Aorta (tissue), 5 donors: ENCODE measurements at regions not wholly inside any gene's neighbourhood (a gene's known extent, or its start where the extent isn't known, plus 50 kb on each side); places are given as distances from the start of the nearest gene placed in this dataset.

Experiments used
- ATAC-seq: fragments of 200-7000 bp; cut with Tn5 transposase; one replicate; pipeline ENCODE4 v1.9.1; 2022; ENCODE audit warnings: moderate library complexity; ENCODE audit not compliant: low FRiP score
- DNase-seq, 2 donors: peaks; one replicate each; pipeline ENCODE4 v3.0.0-alpha.2; 2020
- H3K27ac ChIP-seq, 2 donors: one replicate each; pipeline ENCODE4 v1.5.1; 2013; ENCODE audit warnings: low read length in 2 of 2, mild to moderate bottlenecking in 2 of 2, moderate library complexity in 2 of 2, control low read depth in 1 of 2, inconsistent platforms in 1 of 2, low read depth in 1 of 2
- H3K27me3 ChIP-seq, 2 donors: one replicate each; pipeline ENCODE4 v1.6.1; 2013; ENCODE audit warnings: control low read depth in 1 of 2, low read length in 1 of 2, mild to moderate bottlenecking in 1 of 2, moderate library complexity in 1 of 2; ENCODE audit not compliant: insufficient read depth in 2 of 2, control insufficient read depth in 1 of 2
- H3K36me3 ChIP-seq, 2 donors: one replicate each; pipeline ENCODE4 v1.6.1; 2013; ENCODE audit warnings: control low read depth in 1 of 2, low read length in 1 of 2, mild to moderate bottlenecking in 1 of 2; ENCODE audit not compliant: insufficient read depth in 2 of 2, control insufficient read depth in 1 of 2
- H3K4me1 ChIP-seq, 2 donors: one replicate each; pipeline ENCODE4 v1.6.1; 2013; ENCODE audit warnings: low read length in 2 of 2, control low read depth in 1 of 2, mild to moderate bottlenecking in 1 of 2, moderate library complexity in 1 of 2; ENCODE audit not compliant: insufficient read depth in 2 of 2, control insufficient read depth in 1 of 2
- H3K4me3 ChIP-seq, 2 donors: one replicate each; pipeline ENCODE4 v1.5.1; 2013; ENCODE audit warnings: low read length in 2 of 2, control low read depth in 1 of 2, mild to moderate bottlenecking in 1 of 2
- H3K9me3 ChIP-seq: one replicate; pipeline ENCODE4 v1.6.1; 2013; ENCODE audit warnings: mild to moderate bottlenecking, low read length; ENCODE audit not compliant: control insufficient read depth
- WGBS, 2 donors: extraction: QIAGEN DNeasy Blood & Tissue Kit; methylation state at CpG; one replicate each; pipeline ENCODE4 v1.1.7; 2013; 5-methylcytosine and 5-hydroxymethylcytosine counted together
- intact Hi-C, 2 donors: fragments of 100-400 bp; cut with DNase I; formaldehyde crosslinking; loops; one replicate each; pipeline versions ENCODE4 v1.14.2 to v1.15.0; 2022
- donor health status: healthy with polysubstance abuse.
- donor health status: Bipolar disorder and iron deficiency.
- donor health status: DM: no; HTN: no; CAD: no.
- donor health status: DM: no; HTN: no; CAD: no.
- donor health status: DM: yes; HTN: yes; CAD: no.

GRCh38 chr19:32020538-32020937 is 324.9 kb upstream of the ZNF507 start:
- Histone ChIP-seq H3K27me3 (no peaks in the 10 kb centered on the region), H3K9me3 (no peaks in the 10 kb centered on the region), H3K36me3 (no peaks in the 10 kb centered on the region), H3K4me1 (no peaks in the 10 kb centered on the region), H3K4me3 (no peak overlapping the region), H3K27ac (no peak overlapping the region)
- DNase-seq (no peak), ATAC-seq (no peak)
- intact Hi-C loops, result no loop called here
- WGBS, 2 donors, result 65 to 80% methylated on average over 2 of the region's 2 CpGs

GRCh38 chr19:32022044-32022640 is 323.3 kb upstream of the ZNF507 start:
- intact Hi-C loops, result no loop called here
- Histone ChIP-seq H3K27me3 (no peaks in the 10 kb centered on the region), H3K27ac (no peak overlapping the region), H3K9me3 (no peaks in the 10 kb centered on the region), H3K4me3 (no peak overlapping the region), H3K4me1 (no peaks in the 10 kb centered on the region), H3K36me3 (no peaks in the 10 kb centered on the region)
- DNase-seq (no peak), ATAC-seq (no peak)
- 61 to 62% methylated on average over 9 of the region's 9 CpGs for WGBS, 2 donors

GRCh38 chr19:32022731-32023563 is 322.5 kb upstream of the ZNF507 start:
- Histone ChIP-seq H3K4me1 (no peaks in the 10 kb centered on the region), H3K4me3 (no peak overlapping the region), H3K27me3 (no peaks in the 10 kb centered on the region), H3K27ac (no peak overlapping the region), H3K9me3 (no peaks in the 10 kb centered on the region), H3K36me3 (no peaks in the 10 kb centered on the region)
- DNase-seq (no peak), ATAC-seq (no peak)
- 39 to 45% methylated on average over 29 of the region's 29 CpGs for WGBS, 2 donors
- intact Hi-C loops, result no loop called here

GRCh38 chr19:32023564-32023832 is 321.9 kb upstream of the ZNF507 start:
- no peak overlapping the region for H3K4me3 ChIP-seq
- no peak overlapping the region for H3K27ac ChIP-seq

GRCh38 chr19:32029235-32029634 is 316.2 kb upstream of the ZNF507 start:
- ATAC-seq (no peak), DNase-seq (no peak)
- no peaks in the 10 kb centered on the region for H3K9me3 ChIP-seq
- WGBS, 2 donors, result 84 to 87% methylated on average over 6 of the region's 6 CpGs
- no peaks in the 10 kb centered on the region for H3K27me3 ChIP-seq
- no peak overlapping the region for H3K4me3 ChIP-seq
- intact Hi-C loops, result no loop called here
- H3K4me1 ChIP-seq, result no peaks in the 10 kb centered on the region
- no peaks in the 10 kb centered on the region for H3K36me3 ChIP-seq
- H3K27ac ChIP-seq, result no peak overlapping the region

More at GRCh38 chr19:32023564-32023832, 321.9 kb upstream of the ZNF507 start:
- no peaks in the 10 kb centered on the region for H3K9me3 ChIP-seq
- 54 to 63% methylated on average over 6 of the region's 6 CpGs for WGBS, 2 donors
- no peak for DNase-seq
- no peaks in the 10 kb centered on the region for H3K36me3 ChIP-seq
- ATAC-seq, result no peak
- no peaks in the 10 kb centered on the region for H3K27me3 ChIP-seq
- H3K4me1 ChIP-seq, result no peaks in the 10 kb centered on the region
- intact Hi-C loops, result no loop called here

- no peaks in the 10 kb centered on the region for H3K36me3 ChIP-seq
- intact Hi-C loops, result no loop called here
- H3K4me1 ChIP-seq, result no peaks in the 10 kb centered on the region
- H3K9me3 ChIP-seq, result peaks cover 1% of the 10 kb centered on the region
- no peak overlapping the region for H3K4me3 ChIP-seq
- WGBS, 2 donors, result 63 to 68% methylated on average over 4 of the region's 4 CpGs
- H3K27me3 ChIP-seq, result no peaks in the 10 kb centered on the region
- no peak overlapping the region for H3K27ac ChIP-seq
- ATAC-seq (no peak), DNase-seq (no peak)
Observed at GRCh38 chr19:32032561-32032960, 312.8 kb upstream of the ZNF507 start.

- WGBS, 2 donors, result 86 to 89% methylated on average over 3 of the region's 3 CpGs
- Histone ChIP-seq H3K4me1 (no peaks in the 10 kb centered on the region), H3K27ac (no peak overlapping the region), H3K9me3 (peaks cover 1% of the 10 kb centered on the region), H3K36me3 (no peaks in the 10 kb centered on the region), H3K4me3 (no peak overlapping the region), H3K27me3 (no peaks in the 10 kb centered on the region)
- DNase-seq (no peak), ATAC-seq (no peak)
- intact Hi-C loops, result no loop called here
Observed at GRCh38 chr19:32035626-32036025, 309.8 kb upstream of the ZNF507 start.

- H3K36me3 ChIP-seq, result no peaks in the 10 kb centered on the region
- WGBS, 2 donors, result 51 to 56% methylated on average over 13 of the region's 13 CpGs
- no peak overlapping the region for H3K27ac ChIP-seq
- intact Hi-C loops, result no loop called here
- H3K27me3 ChIP-seq, result peaks cover 0 to 3% of the 10 kb centered on the region in 2 donors
- ATAC-seq (no peak), DNase-seq (no peak)
- H3K4me1 ChIP-seq, result no peaks in the 10 kb centered on the region
- H3K4me3 ChIP-seq, result no peak overlapping the region
- peaks cover 1% of the 10 kb centered on the region for H3K9me3 ChIP-seq
Observed at GRCh38 chr19:32038021-32038920, 307.1 kb upstream of the ZNF507 start.
